Stimulated activated CD4-positive, alpha-beta T cell treated with anti-CD3 and anti-CD28 coated beads, Interleukin-1b, Interleukin-23, amount 100 ng/mL, for 4 hours (primary cell): ENCODE measurements at regions not wholly inside any gene's neighbourhood (a gene's known extent, or its start where the extent isn't known, plus 50 kb on each side); places are given as distances from the start of the nearest gene placed in this dataset.
"Not testable (repeated sequence)": the region's sequence is repeated elsewhere in the genome, so short reads cannot be mapped to it uniquely, and the experiment has no call there.

Experiments
- DNase-seq, 2 donors: peaks; one replicate each; pipeline ENCODE4 v3.0.0-alpha.2; 2020; ENCODE audit warnings: low read depth in 2 of 2

DNA sequence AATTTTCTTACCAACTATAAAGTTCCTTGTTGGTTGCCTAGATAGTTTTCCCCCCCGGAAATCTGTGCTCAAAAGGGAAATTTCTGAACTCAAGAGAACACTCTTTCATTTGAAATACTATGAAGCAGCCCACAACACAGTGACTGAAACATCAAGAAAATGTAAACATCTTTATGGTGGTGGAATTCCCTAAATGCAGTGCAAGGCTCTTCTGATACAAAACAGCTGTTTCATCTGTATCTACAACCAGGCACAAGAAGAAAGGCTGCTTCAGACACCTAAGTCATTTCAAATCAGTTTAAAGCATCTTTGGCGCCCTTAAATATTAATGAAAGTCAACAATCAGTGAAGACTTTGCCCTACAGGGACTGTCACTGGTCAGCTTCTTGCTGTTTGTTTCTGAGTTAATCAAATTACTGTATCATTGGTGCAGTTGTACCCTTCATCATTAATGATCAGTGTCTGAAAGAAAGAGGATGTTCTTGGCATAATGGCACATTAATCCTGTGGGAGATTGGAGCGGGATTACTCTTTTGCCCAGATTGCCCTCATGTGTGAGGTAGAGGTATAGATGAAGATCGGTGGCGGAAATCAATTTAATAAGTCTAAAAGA is 947.0 kb downstream of the NR2F1-AS1 start:
- no peak for DNase-seq

DNA sequence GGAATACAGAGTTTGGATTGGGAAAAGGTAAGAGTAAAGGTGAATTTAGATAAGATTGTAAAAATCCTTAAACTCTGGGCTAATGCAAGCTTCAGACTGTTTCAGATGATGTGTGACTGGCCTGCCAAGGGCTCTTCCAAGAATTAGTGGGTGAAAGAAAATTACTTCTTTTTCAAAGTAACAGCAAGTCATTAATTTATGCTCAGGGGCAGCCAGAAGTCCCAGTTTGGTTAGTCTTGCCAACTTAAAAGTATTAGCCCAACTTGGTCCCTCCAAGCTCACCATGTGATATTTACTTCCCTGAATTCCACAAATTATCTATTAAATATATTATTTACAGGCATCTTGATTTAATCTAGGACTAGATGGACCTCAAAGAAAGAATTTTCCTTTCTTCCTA is 947.8 kb downstream of the NR2F1-AS1 start:
- DNase-seq: no peak

DNA sequence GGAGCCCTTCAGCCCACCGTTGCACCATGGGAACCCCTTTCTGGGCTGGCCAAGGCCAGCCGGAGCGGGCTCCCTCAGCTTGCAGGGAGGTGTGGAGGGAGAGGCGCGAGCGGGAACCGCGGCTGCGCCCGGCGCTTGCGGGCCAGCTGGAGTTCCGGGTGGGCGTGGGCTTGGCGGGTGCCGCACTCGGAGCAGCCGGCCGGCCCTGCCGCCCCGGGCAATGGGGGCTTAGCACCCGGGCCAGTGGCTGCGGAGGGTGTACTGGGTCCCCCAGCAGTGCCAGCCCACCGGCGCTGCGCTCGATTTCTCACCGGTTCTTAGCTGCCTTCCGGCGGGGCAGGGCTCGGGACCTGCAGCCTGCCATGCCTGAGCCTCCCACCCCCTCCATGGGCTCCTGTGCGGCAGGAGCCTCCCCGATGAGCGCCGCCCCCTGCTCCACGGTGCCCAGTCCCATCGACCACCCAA is 949.8 kb downstream of the NR2F1-AS1 start:
- DNase-seq: not testable (repeated sequence)

DNA sequence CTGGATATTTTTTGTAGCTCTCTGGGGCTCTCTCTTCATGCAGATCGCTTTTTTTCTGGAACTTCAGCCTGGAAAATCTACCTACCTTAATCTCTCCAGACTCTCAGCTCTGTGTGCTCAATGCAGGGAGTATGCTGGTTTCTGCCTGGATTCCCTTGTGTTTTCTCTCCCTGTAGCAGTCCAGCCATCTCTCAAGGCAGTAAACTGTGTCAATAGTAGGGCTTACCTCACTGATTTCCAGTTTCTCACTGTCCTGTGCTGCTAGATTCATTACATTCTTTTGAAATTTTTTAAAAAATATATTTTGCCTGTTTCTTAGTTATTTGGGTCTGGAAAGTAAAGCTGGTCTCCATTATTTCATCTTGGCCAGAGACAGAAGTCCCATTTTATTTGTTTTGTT is 951.4 kb downstream of the NR2F1-AS1 start:
- no peak for DNase-seq

DNA sequence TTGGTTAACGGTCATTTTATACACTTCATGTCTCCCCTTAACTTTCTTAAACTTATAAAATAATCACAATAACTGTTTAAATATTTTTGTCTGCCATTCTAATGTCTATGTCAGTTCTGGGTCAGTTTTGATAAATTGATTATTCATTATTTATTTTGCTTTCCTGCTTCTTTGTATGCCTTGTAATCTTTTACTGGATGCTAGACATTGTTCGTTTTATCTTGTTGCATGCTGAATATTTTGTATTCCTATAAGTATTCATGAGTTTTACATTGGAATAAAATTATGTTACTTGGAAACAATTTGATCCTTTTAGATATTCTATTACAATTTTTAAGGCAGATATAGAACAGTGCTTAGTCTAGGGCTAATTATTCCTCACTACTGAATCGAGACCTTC is 952.0 kb downstream of the NR2F1-AS1 start:
- DNase-seq: no peak

DNA sequence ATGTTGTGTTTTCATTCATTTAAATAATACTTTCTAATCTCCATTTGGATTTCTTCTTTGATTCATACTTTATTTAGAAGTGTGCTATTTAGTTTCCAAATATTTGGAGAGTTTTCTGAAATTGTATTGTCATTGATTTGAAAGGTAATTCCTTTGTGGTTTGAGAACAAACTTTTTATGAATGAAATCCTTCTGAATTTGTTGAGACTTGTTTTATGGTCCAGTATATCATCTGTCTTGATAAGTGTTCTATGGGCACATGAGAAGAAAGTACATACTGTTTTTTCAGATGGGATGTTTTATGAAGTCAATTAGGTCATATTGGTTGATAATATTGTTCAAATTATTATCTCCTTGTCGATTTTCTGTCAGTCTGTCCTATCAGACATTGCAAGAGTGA is 953.8 kb downstream of the NR2F1-AS1 start:
- no peak for DNase-seq

DNA sequence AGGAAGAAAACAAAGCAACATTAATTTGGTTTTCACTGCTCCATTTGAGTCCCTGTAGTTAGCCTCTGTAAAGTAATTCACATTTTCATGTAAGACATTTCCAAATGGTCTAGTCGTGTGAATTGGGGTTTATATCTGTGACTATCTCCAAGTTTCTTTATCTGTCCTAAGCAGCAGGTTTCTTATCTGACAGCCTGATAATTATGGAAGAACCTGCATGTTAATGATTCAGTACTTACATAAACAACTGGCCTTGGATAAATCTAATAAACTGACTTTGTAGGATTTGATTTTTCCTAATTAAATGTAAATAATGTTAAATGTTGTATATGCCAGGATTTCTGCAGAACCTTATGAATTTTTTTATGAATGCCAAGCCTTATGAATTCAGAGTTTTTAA is 964.9 kb downstream of the NR2F1-AS1 start:
- no peak for DNase-seq

DNA sequence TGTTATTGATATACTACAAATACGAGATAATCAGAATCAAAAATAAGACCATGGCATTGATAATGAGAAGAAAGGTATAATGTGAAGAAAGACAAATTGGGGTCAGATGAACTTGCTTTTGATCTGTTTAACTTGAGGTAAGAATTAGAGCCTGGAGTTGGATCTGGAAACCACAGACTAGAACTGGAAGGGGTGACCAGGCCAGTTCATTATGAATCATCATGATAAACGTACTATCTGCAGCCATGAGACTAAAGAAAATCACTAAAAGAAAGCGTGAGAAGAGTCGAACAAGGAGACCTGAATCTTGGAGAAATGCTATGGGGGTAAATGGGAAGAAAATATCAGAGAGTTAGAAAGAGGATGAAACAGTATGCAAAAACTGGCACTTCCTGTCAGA is 967.5 kb downstream of the NR2F1-AS1 start:
- DNase-seq: no peak

DNA sequence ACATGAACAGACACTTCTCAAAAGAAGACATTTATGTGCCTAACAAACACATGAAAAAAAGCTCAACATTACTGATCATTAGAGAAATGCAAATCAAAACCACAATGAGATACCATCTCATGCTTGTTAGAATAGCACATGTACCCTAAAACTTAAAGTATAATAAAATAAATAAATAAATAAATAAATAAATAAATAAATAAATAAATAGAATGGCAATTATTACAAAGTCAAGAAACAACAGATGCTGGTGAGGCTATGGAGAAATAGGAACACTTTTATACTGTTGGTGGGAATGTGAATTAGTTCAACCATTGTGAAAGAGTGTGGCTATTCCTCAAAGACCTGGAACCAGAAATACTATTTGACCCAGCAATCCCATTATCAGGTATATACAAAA is 970.6 kb downstream of the NR2F1-AS1 start:
- not testable (repeated sequence) for DNase-seq

DNA sequence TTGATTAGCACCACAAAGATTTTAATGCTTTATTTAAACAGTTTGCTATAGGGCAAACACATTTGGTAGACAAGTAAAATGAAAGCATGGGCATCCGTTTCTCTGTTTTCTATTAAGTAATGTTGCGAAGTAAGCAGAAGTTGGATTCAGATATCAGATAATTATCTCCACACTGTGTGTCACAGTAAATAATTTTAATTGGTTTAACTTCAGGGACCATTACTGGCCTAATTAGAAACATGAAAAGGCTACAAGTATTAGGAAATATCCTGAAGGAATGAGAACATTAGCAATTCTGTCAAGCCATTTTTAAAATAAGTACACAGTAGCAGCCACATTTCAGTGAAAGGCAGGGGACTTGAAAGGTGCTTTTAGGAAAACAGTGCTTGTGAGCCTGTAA is 975.4 kb downstream of the NR2F1-AS1 start:
- DNase-seq: no peak

DNA sequence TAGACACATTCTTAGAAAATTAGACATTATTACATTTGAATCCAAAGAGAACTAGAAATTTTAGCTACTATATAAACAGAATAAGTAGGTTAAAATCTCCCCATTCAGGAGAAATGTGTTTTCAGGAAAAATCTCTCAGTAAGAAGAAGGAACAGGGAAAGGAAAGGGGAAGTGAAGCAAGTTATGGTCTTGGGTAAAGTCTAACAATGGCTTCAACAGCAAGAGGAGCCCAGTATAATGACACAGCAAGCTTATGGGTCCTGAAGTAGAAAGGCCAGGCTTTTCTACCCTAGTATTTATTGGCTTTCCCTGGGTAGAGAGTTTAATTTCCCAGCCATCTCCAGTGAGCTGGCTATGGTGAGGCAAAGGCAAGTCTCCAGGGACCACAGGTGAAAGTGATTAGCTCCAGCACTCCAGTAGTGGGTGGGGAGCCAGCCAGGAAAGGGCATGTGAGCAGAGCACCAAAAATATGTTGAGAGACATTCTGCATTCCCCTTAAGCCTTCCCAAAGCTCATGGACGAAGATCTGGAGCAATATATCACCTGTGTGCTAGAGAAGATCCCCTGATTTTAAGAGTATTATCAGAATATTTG is 981.7 kb downstream of the NR2F1-AS1 start:
- DNase-seq: no peak

DNA sequence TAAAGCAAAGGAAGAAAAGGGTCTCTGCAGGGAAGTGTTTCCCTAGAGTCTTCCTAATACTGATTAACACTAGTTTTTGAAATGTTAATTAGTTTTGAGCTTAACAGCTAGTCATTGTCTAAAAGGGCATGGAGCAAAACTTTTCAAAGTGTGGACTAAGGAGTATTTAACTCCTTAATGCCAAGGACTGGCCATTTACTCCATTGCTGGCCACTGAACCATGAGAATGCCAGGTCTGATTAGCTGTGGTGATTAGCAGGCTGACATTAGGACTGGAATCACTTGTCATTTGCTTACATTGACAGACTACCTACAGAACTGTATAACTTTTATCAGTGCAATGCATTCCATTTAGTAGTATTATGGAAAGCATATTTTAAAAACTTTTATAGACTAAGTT is 987.0 kb downstream of the NR2F1-AS1 start:
- DNase-seq: no peak

DNA sequence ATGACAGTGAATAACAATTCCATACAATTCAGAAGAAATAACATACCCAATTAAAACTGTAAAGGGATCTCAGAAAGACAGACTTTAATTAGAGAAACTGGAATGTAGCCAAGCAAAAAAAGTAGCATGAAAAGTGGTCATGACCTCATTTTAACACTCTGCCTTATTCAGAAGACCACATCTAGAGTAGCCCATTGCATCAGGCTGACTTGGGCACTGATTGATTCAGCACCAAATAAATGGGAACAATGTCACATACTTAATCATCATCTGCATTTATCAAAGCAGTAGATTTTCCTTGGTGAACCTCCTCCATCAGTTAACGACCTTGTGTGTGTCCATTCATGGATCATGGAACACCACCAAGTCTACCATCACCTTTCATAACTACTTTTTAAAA is 992.1 kb downstream of the NR2F1-AS1 start:
- DNase-seq: no peak

DNA sequence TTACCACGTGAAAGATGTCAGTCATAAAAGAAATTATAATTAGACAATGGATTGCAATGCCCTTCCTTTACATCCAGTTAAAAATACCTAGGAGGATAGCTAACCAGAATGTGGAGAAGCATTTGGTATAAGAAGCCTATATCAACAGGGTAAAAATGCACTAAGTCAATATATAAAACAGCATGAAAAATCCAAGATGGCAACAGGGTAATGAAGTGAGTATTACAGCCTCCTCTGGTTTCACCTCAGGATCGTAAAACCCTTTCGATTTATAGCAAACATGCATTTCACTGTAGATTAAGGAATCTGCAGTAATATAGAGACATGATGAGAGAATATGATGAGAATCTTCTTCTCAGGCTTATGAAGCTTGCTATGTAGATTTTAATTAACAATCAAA is 999.3 kb downstream of the NR2F1-AS1 start:
- DNase-seq: no peak

DNA sequence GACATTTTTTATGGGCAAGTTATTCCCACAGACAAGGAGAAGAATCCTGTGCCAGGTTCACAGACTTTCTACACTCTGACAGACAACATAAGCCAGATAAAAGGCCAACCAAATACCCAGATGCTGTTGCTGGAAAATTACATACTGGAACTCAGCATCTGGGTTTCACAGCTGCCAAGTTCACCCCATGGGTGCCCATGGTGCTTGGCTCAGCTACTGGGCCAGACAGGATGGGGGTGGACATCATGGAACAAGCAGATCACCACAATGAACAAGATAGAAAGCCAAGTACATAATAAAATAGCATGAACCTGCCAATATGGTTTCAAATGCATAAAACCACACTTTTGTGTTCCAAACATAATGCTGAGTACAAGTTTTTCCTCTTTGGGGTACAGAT is 999.8 kb downstream of the NR2F1-AS1 start:
- no peak for DNase-seq

DNA sequence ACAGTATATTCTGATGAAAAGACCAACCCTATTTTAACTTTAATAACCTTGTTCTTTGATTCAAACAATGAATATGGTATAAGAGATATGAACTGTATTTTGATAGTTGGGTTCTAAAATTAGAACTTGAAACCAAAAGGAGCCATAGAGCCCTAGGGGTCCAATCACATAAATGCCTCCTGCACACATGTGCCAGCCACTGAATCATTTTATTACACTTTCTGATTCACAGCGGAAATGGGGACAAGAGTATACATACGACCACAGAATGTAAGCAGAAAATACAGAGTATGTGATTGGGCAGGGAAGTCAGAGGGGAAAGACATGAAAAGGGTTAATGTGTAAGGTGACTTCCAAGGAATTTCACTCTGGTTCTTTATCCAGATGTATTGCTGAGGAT is 1000.2 kb downstream of the NR2F1-AS1 start:
- no peak for DNase-seq

DNA sequence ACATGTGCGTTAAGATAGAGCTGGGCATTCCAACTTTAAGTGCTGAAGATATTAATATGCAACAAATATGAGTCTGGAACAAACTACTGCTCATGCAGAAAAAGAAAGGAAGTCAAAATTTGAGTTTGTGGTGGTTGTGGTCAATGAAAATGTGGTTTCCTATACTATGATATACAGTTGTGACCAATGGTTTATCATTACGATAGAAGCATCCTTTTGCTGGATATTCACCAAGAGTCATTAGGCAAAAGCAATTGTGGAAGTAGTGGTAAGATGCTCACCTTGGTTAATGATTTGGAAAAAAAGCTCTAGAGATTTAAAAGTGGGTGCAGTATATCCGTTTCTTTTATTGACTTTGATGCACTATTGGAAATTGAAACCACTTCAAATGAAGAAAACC is 1007.0 kb downstream of the NR2F1-AS1 start:
- no peak for DNase-seq

DNA sequence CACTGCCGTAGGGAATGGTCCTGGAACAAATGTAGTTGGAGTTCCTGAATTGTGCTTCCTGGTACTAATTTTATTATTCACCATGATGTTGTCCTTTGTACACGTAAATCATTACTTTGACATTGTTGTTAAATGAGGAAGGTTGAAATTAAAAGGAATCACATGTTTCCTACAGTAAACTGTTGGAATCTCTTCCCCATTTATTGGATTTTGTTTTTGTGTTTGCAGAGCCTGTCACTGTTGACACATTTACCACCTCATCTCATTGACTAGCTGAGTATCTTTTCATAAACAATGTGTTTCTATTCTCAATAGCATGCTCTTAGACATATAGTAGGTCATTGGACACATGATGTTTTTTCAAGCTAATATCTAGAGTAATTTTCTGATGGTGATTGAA is 1012.5 kb downstream of the NR2F1-AS1 start:
- no peak for DNase-seq

DNA sequence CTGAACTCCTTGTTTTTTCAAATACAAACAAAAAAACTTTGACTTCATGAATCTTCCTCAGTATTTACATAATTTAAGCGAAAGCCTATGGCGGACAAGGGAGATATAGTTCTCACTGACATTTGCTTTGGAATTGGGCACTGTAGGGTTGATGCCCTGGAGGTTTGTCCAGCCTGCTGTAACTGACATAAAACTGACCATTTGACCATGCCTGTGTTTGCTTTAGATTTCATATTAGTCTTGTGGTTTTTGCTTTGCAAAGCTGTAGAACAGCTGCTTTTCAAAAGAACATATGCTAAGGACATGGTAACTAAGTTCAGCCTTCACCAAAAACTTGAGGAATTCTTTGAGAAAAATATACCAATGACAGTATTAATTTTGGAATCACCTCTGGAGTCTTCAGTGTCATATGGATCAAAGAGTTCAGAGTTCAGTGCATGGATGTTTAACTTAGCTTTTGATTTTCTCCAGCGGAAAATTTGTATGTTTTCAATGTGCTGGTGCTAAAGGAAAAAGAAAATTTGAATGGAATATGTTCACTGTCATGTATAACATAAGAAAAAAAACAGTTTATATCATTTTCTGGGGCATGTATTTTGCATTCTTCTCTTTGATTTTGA is 1013.1 kb downstream of the NR2F1-AS1 start:
- no peak for DNase-seq

DNA sequence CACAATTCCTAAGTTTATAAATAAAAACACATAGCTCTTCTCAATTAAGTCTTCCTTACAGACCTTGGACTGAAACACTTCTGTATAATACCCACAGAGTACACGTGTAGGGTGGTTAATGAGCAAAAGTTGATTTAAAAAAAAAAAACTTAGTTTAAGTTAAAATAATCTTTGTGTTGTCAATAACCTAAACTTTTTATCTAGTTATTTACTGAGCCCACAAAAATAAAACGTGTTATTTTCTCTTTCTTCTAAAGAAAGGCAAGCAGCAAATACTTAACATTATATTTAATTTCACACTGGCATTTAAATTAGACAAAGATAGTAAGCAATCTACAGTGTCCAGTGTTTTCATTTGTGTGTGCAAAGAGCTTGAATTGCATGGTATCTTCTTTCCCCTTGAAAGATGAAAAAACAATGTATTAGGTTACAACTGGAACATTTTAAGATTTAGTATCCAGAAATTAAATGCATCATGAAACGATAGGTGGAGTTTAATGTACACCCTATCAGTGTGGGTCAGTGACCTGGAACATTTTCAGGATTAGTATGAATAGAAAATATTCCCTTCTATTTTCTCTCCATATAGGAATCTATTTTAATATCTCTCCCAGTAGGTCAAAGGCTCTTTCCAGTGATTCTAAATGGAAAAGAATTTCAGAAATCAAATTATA is 1014.8 kb downstream of the NR2F1-AS1 start:
- DNase-seq: no peak

DNA sequence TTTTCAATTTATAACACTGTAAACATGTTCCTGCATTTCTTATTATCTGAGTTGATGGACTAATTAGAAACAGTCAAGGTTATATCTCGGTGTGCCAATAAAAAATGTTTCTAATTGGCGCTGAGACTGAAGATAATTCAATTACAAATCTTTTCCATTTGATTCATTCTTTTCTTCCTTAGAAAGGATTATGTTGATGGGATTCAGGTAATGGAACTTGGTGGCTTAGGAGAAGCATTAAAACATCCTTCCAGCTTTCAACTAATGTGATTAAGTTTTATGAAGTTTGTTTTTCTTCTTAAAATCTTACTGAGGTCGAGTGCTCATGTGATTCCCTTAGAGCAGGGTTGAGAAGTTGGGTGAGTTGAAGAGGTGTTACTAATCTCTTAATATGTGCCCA is 1015.3 kb downstream of the NR2F1-AS1 start:
- DNase-seq: no peak

DNA sequence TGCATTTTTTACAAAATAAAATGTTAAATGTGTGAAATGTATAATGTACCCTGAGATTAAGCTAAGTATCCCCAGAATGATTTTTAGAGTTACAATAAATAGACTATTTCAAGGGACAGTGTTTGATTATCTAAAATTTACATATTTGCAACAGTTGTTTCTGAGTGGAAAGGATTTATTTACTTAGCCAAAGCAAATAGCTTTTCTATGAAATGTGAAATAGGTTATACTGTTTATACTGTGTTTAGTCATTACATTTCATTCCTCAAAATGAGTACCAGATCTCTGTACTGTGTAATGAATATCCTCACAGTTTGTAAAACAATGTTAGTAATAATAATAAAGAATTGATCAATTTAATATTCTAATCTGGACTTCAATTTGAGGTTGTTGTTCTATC is 1019.0 kb downstream of the NR2F1-AS1 start:
- DNase-seq: no peak

DNA sequence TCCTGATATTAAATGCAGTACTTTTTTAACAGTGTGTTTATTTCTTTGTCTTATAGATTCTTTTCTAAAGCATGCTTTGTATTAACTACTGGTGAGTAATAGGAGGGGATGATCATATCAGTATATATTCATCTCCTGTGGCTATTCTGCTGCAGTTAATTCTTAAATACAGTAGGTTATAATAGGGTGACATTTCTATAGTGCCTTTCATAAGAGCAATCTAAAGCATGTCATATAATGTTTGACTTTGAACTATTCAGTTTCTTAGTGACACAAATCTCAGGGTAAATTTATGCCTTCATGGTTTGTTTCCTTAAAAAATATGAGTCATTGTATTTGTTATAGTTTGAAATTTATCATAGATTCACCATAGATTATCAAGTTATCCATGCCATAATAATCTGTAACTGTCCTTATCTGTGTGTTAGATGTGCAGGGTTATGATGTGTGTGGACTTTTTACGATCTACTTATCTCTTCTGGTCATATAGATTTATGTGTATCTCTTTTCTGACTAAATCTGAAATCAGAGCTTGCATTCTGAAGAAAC is 1019.5 kb downstream of the NR2F1-AS1 start:
- no peak for DNase-seq
